HG03565 (cell line): ENCODE measurements at regions not wholly inside any gene's neighbourhood (a gene's known extent, or its start where the extent isn't known, plus 50 kb on each side); places are given as distances from the start of the nearest gene placed in this dataset.
A peak's percentile ranks its signal among the peaks of the same experiment; 100 is the strongest.
"Not testable (repeated sequence)": the region's sequence is repeated elsewhere in the genome, so short reads cannot be mapped to it uniquely, and the experiment has no call there.

ENCODE experiments used
- ATAC-seq: cut with Tn5 transposase; IDR thresholded peaks from one replicate; pipeline ENCODE4 v1.9.1; 2021; ENCODE audit warnings: mild to moderate bottlenecking, moderate library complexity; ENCODE audit not compliant: unreplicated experiment

- ATAC-seq = no peak
Measured at GRCh38 chr3:102032491-102033383, 183.4 kb downstream of the NFKBIZ start.

GRCh38 chr3:102034639-102035451 is 185.5 kb downstream of the NFKBIZ start:
- peak; percentile 60 for ATAC-seq

GRCh38 chr3:102036017-102036416 is 186.7 kb downstream of the NFKBIZ start:
- peak; percentile 29 for ATAC-seq

GRCh38 chr3:102036472-102036871 is 187.2 kb downstream of the NFKBIZ start:
- ATAC-seq = no peak

GRCh38 chr3:102037209-102037608 is 187.9 kb downstream of the NFKBIZ start:
- ATAC-seq = no peak

- no peak for ATAC-seq
Measured at GRCh38 chr3:102037791-102038190, 188.5 kb downstream of the NFKBIZ start.

- peak; percentile 76 for ATAC-seq
Measured at GRCh38 chr3:102038477-102039142, 189.3 kb downstream of the NFKBIZ start.

- ATAC-seq = not testable (repeated sequence)
Measured at GRCh38 chr3:102040144-102040543, 190.8 kb downstream of the NFKBIZ start.

GRCh38 chr3:102053375-102053989 is 204.2 kb downstream of the NFKBIZ start:
- ATAC-seq = no peak

- no peak for ATAC-seq
Measured at GRCh38 chr3:102054543-102055080, 205.3 kb downstream of the NFKBIZ start.

- ATAC-seq = peak; percentile 87
Measured at GRCh38 chr3:102057781-102058421, 208.6 kb downstream of the NFKBIZ start.

GRCh38 chr3:102059145-102059943 is 210.0 kb downstream of the NFKBIZ start:
- peak; percentile 64 for ATAC-seq

GRCh38 chr3:102060814-102061213 is 211.5 kb downstream of the NFKBIZ start:
- ATAC-seq = no peak

- no peak for ATAC-seq
Measured at GRCh38 chr3:102063572-102063971, 214.3 kb downstream of the NFKBIZ start.

GRCh38 chr3:102066470-102066869 is 217.2 kb downstream of the NFKBIZ start:
- ATAC-seq = no peak

GRCh38 chr3:102068327-102068726 is 219.0 kb downstream of the NFKBIZ start:
- ATAC-seq = no peak

- no peak for ATAC-seq
Measured at GRCh38 chr3:102068736-102069135, 219.4 kb downstream of the NFKBIZ start.

GRCh38 chr3:102069211-102069662 is 219.9 kb downstream of the NFKBIZ start:
- no peak for ATAC-seq

GRCh38 chr3:102074946-102075345 is 225.6 kb downstream of the NFKBIZ start:
- ATAC-seq = no peak
